Mesenchymal stem cell (in vitro differentiated cells and primary cell): ENCODE measurements at regions not wholly inside any gene's neighbourhood (a gene's known extent, or its start where the extent isn't known, plus 50 kb on each side); places are given as distances from the start of the nearest gene placed in this dataset.

ENCODE experiments used
- DNase-seq: peaks from one replicate; pipeline ENCODE4 v3.0.0-alpha.2; 2013
- H2AFZ ChIP-seq: one replicate; pipeline ENCODE4 v1.6.1; 2013; ENCODE audit warnings: low read depth, mild to moderate bottlenecking, control low read depth, inconsistent platforms, low read length, moderate library complexity
- H2AK5ac ChIP-seq: 2 replicates; pipeline ENCODE4 v1.6.1; 2013; ENCODE audit warnings: low read length, moderate library complexity, mild to moderate bottlenecking, inconsistent platforms; ENCODE audit not compliant: severe bottlenecking
- H2BK120ac ChIP-seq: one replicate; pipeline ENCODE4 v1.6.1; 2013; ENCODE audit warnings: low read depth, mild to moderate bottlenecking, inconsistent platforms, low read length, moderate library complexity
- H2BK12ac ChIP-seq, 2 experiments: one replicate each; pipeline ENCODE4 v1.6.1; 2013; ENCODE audit warnings: inconsistent platforms in 2 of 2, low read length in 2 of 2, mild to moderate bottlenecking in 2 of 2, moderate library complexity in 2 of 2, control low read depth in 1 of 2
- H2BK15ac ChIP-seq: one replicate; pipeline ENCODE4 v1.6.1; 2013; ENCODE audit warnings: mild to moderate bottlenecking, low read depth, inconsistent platforms; ENCODE audit not compliant: poor library complexity, severe bottlenecking
- H2BK5ac ChIP-seq: 2 replicates; pipeline ENCODE4 v1.6.1; 2013; ENCODE audit warnings: low read depth, mild to moderate bottlenecking, low read length, control low read depth, inconsistent platforms; ENCODE audit not compliant: poor library complexity, severe bottlenecking
- H3K14ac ChIP-seq, 2 experiments: one replicate each; pipeline ENCODE4 v1.6.1; 2013; ENCODE audit warnings: inconsistent platforms in 2 of 2, low read length in 2 of 2, control low read depth in 1 of 2, mild to moderate bottlenecking in 1 of 2, moderate library complexity in 1 of 2
- H3K18ac ChIP-seq, 2 experiments: one replicate each; pipeline ENCODE4 v1.6.1; 2013; ENCODE audit warnings: inconsistent platforms in 2 of 2, low read length in 2 of 2, control low read depth in 1 of 2, low read depth in 1 of 2, mild to moderate bottlenecking in 1 of 2
- H3K23ac ChIP-seq, 2 experiments: one replicate each; pipeline ENCODE4 v1.6.1; 2013; ENCODE audit warnings: inconsistent platforms in 2 of 2, low read length in 2 of 2, mild to moderate bottlenecking in 2 of 2, moderate library complexity in 2 of 2, control low read depth in 1 of 2
- H3K27ac ChIP-seq: 2 replicates; pipeline ENCODE4 v1.5.1; 2013; ENCODE audit warnings: mild to moderate bottlenecking, moderate library complexity, low read length, control low read depth, inconsistent platforms; ENCODE audit not compliant: poor library complexity, severe bottlenecking
- H3K27me3 ChIP-seq, 2 experiments: 2 replicates each; pipeline versions ENCODE4 v1.6.1 to v1.7.0; 2013; ENCODE audit warnings: low read length in 2 of 2, mild to moderate bottlenecking in 2 of 2, moderate library complexity in 2 of 2, control low read depth in 1 of 2, inconsistent platforms in 1 of 2; ENCODE audit not compliant: control insufficient read depth in 1 of 2, insufficient read depth in 1 of 2
- H3K36me3 ChIP-seq, 2 experiments: 2 replicates each; pipeline versions ENCODE4 v1.6.1 to v1.7.0; 2013; ENCODE audit warnings: low read length in 2 of 2, control low read depth in 1 of 2, inconsistent platforms in 1 of 2, low read depth in 1 of 2, mild to moderate bottlenecking in 1 of 2; ENCODE audit not compliant: insufficient read depth in 2 of 2, control insufficient read depth in 1 of 2
- H3K4ac ChIP-seq, 2 experiments: one replicate each; pipeline ENCODE4 v1.6.1; 2013; ENCODE audit warnings: inconsistent platforms in 2 of 2, low read length in 2 of 2, mild to moderate bottlenecking in 2 of 2, moderate library complexity in 2 of 2, control low read depth in 1 of 2, low read depth in 1 of 2
- H3K4me1 ChIP-seq: 2 replicates; pipeline ENCODE4 v1.6.1; 2013; ENCODE audit warnings: low read depth, low read length, control low read depth; ENCODE audit not compliant: control insufficient read depth, insufficient read depth
- H3K4me2 ChIP-seq: 2 replicates; pipeline ENCODE4 v1.6.1; 2013; ENCODE audit warnings: low read length, mild to moderate bottlenecking, inconsistent platforms; ENCODE audit not compliant: poor library complexity, severe bottlenecking
- H3K4me3 ChIP-seq, 2 experiments: 2 replicates each; pipeline versions ENCODE4 v1.5.1 to v1.7.0; 2013; ENCODE audit warnings: low read length in 2 of 2, mild to moderate bottlenecking in 2 of 2, control low read depth in 1 of 2, low read depth in 1 of 2; ENCODE audit not compliant: insufficient read depth in 1 of 2
- H3K79me1 ChIP-seq: replicated peaks from 2 replicates; pipeline ENCODE4 v1.6.1; 2013; ENCODE audit warnings: mild to moderate bottlenecking, control low read depth, low read length, inconsistent platforms; ENCODE audit not compliant: poor library complexity, severe bottlenecking
- H3K9ac ChIP-seq: 2 replicates; pipeline ENCODE4 v1.7.0; 2013; ENCODE audit warnings: mild to moderate bottlenecking, low read length, moderate library complexity
- H3K9me3 ChIP-seq: 2 replicates; pipeline ENCODE4 v1.7.0; 2013; ENCODE audit warnings: mild to moderate bottlenecking, low read length; ENCODE audit not compliant: control insufficient read depth
- H4K8ac ChIP-seq: one replicate; pipeline ENCODE4 v1.6.1; 2013; ENCODE audit warnings: inconsistent platforms, mild to moderate bottlenecking, low read length, moderate library complexity
- H4K91ac ChIP-seq: one replicate; pipeline ENCODE4 v1.6.1; 2013; ENCODE audit warnings: mild to moderate bottlenecking, low read length, inconsistent platforms
- WGBS: methylation state at CpG from one replicate; pipeline ENCODE4 v1.1.7; 2013; ENCODE audit warnings: mixed read lengths; 5-methylcytosine and 5-hydroxymethylcytosine counted together

GRCh38 chr5:86115164-86115563 lies 502.6 kb upstream of the COX7C start:
- no peak overlapping the region for H2BK15ac ChIP-seq
- no peaks in the 10 kb centered on the region for H3K27me3 ChIP-seq
- no peak overlapping the region for H2BK120ac ChIP-seq
- H3K14ac ChIP-seq = no peak overlapping the region
- H3K4ac ChIP-seq = no peak overlapping the region
- no peak overlapping the region for H4K8ac ChIP-seq
- no peak overlapping the region for H3K4me2 ChIP-seq
- WGBS = no CpG with 5 or more reads among the region's 1 CpG
- H2AK5ac ChIP-seq = no peak overlapping the region
- H3K4me3 ChIP-seq = no peak overlapping the region
- H3K9me3 ChIP-seq = peaks cover 4% of the 10 kb centered on the region
- no peaks in the 10 kb centered on the region for H3K4me1 ChIP-seq
- DNase-seq = no peak
- H2BK5ac ChIP-seq = no peak overlapping the region
- no peak overlapping the region for H4K91ac ChIP-seq
- H3K18ac ChIP-seq = no peak overlapping the region
- H2AFZ ChIP-seq = no peak overlapping the region
- no peak overlapping the region for H3K27ac ChIP-seq
- H3K9ac ChIP-seq = no peak overlapping the region
- no peaks in the 10 kb centered on the region for H3K36me3 ChIP-seq
- H3K23ac ChIP-seq = no peak overlapping the region
- no peak overlapping the region for H2BK12ac ChIP-seq
- no peaks in the 10 kb centered on the region for H3K79me1 ChIP-seq

DNA sequence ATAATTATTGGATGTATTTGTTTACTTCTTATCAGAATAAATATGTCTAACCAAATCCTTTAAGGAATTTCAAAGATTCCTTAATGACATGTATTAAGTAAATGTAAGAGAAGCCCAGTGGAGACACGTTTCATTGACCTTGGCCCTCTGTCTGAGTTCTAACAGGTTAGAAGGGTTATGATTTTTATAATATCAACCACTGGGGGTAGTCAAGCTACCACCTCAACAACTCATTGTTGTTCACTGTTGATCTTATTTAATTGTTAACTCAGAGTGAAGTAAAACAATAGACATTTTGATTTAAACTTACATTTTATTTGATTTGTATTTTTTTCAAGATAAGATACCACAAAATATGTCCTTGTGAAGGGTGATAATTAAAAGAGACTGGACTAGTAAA lies 499.2 kb upstream of the COX7C start:
- Histone ChIP-seq H2BK12ac (no peak overlapping the region), H3K27ac (no peak overlapping the region), H4K91ac (no peak overlapping the region), H2BK120ac (no peak overlapping the region), H3K36me3 (no peaks in the 10 kb centered on the region), H3K79me1 (no peaks in the 10 kb centered on the region), H3K4me1 (no peaks in the 10 kb centered on the region), H3K14ac (no peak overlapping the region), H3K27me3 (no peaks in the 10 kb centered on the region), H4K8ac (no peak overlapping the region), H3K9ac (no peak overlapping the region), H2BK5ac (no peak overlapping the region), H3K23ac (no peak overlapping the region), H3K4me2 (no peak overlapping the region), H3K4me3 (no peak overlapping the region), H3K18ac (no peak overlapping the region), H2AK5ac (no peak overlapping the region), H2AFZ (no peak overlapping the region), H2BK15ac (no peak overlapping the region), H3K9me3 (no peaks in the 10 kb centered on the region), H3K4ac (no peak overlapping the region)
- WGBS = no CpG with 5 or more reads among the region's 1 CpG
- DNase-seq = no peak

DNA sequence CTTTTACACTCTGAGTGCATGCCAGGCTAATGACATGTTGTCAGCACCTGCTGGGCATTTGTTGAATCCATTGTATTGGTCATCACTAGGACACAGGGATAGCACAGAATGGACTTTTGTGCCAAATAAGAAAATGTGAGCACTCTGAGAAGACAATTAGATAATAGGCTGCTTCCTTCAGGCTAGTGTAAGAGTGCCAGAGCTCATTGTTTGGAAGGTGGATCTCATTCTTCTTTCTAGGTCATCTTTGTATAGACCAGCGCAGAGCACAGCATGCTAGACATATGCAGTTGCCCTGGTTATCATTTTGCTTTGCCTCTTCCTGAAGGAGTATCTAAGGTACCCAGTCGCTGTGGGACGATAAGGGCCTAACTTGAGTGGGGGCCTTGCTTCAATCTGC lies 493.4 kb upstream of the COX7C start:
- no peaks in the 10 kb centered on the region for H3K4me1 ChIP-seq
- no peak overlapping the region for H2BK5ac ChIP-seq
- no peaks in the 10 kb centered on the region for H3K36me3 ChIP-seq
- no peak overlapping the region for H3K4me2 ChIP-seq
- no peak for DNase-seq
- H3K27ac ChIP-seq = no peak overlapping the region
- H2BK12ac ChIP-seq = no peak overlapping the region
- H3K9ac ChIP-seq = no peak overlapping the region
- no peak overlapping the region for H2BK15ac ChIP-seq
- H3K79me1 ChIP-seq = no peaks in the 10 kb centered on the region
- no peaks in the 10 kb centered on the region for H3K9me3 ChIP-seq
- no peak overlapping the region for H4K91ac ChIP-seq
- H4K8ac ChIP-seq = no peak overlapping the region
- H3K14ac ChIP-seq = no peak overlapping the region
- H3K4ac ChIP-seq = no peak overlapping the region
- no peak overlapping the region for H3K4me3 ChIP-seq
- H2AK5ac ChIP-seq = no peak overlapping the region
- H2BK120ac ChIP-seq = no peak overlapping the region
- WGBS = 100% methylated on average over 2 of the region's 3 CpGs
- H3K23ac ChIP-seq = no peak overlapping the region
- H3K18ac ChIP-seq = no peak overlapping the region
- no peaks in the 10 kb centered on the region for H3K27me3 ChIP-seq
- H2AFZ ChIP-seq = no peak overlapping the region

GRCh38 chr5:86125731-86126601 lies 491.8 kb upstream of the COX7C start:
- DNase-seq = no peak
- no peak overlapping the region for H3K4me3 ChIP-seq
- no peak overlapping the region for H2BK12ac ChIP-seq
- no peaks in the 10 kb centered on the region for H3K9me3 ChIP-seq
- H3K4me2 ChIP-seq = no peak overlapping the region
- no peak overlapping the region for H3K4ac ChIP-seq
- H2AFZ ChIP-seq = no peak overlapping the region
- H3K18ac ChIP-seq = no peak overlapping the region
- no peak overlapping the region for H2BK5ac ChIP-seq
- no peak overlapping the region for H3K14ac ChIP-seq
- no peaks in the 10 kb centered on the region for H3K36me3 ChIP-seq
- H3K27ac ChIP-seq = no peak overlapping the region
- no peak overlapping the region for H2BK15ac ChIP-seq
- H3K27me3 ChIP-seq = no peaks in the 10 kb centered on the region
- H3K79me1 ChIP-seq = no peaks in the 10 kb centered on the region
- H3K9ac ChIP-seq = no peak overlapping the region
- 60% methylated on average over 1 of the region's 2 CpGs for WGBS
- no peak overlapping the region for H2AK5ac ChIP-seq
- no peak overlapping the region for H4K8ac ChIP-seq
- no peak overlapping the region for H3K23ac ChIP-seq
- no peaks in the 10 kb centered on the region for H3K4me1 ChIP-seq
- no peak overlapping the region for H4K91ac ChIP-seq
- H2BK120ac ChIP-seq = no peak overlapping the region
